GM18868 (cell line): ENCODE measurements at regions not wholly inside any gene's neighbourhood (a gene's known extent, or its start where the extent isn't known, plus 50 kb on each side); places are given as distances from the start of the nearest gene placed in this dataset.
"Not testable (repeated sequence)": the region's sequence is repeated elsewhere in the genome, so short reads cannot be mapped to it uniquely, and the experiment has no call there.

Experiments
- ATAC-seq: cut with Tn5 transposase; IDR thresholded peaks from one replicate; pipeline ENCODE4 v1.9.1; 2021; ENCODE audit warnings: mild to moderate bottlenecking, moderate library complexity; ENCODE audit not compliant: unreplicated experiment

DNA sequence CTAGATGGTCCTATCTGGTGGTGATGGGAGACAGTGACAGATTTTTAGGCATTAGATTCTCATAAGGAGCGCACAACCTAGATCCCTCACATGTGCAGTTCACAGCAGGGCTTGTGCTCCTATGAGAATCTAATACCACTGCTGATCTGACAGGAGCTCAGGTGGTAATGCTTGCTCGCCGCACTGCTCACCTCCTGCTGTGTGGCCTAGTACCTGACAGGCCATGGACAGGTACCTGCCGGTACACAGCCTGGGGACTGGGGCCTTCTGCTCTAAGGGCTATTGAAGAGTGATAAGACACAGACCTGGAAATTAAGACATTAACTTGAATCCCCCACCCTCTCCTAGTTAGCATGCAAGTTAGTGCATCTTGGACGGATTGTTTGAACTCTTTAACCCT is 64.4 kb downstream of the KLRB1 start:
- ATAC-seq = not testable (repeated sequence)

DNA sequence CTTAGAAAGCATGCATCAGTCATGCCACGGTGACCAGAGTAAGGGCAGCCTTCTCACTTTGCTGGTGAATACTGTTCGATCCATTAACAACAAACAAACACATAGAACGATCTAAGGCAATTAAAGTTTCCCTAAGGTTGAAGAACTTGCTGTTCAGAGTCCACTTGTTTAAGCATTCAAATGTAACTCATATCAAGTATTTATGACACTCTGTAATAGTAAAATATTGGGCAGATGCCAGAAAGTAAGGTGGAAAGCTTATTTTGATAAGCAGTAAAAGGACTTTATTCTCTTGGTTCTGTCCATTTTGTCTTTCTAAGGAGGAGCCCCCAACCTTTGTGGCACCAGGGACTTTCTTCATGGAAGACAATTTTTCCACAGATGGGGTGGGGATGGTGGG is 64.9 kb downstream of the KLRB1 start:
- not testable (repeated sequence) for ATAC-seq

GRCh38 chr12:9515925-9516324 is 91.8 kb downstream of the KLRB1 start:
- not testable (repeated sequence) for ATAC-seq

DNA sequence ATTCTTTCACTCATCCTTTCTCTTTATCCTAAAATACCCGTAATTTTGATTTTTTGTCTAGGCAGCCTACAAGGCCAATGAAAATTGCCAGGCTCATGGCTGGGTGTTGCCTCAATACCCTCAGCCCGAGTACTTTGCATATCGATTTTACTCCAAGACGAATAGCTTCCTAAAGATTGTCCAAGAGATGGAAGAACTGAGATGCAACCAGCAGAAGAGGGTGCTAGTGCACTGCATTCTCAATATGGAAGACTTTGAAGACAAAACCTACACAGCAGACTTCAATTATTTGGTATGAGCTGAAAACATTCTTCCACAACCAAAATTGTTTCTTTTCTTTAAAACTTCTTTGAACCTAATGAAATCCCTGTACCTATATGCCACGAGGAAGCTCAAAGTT is 95.0 kb downstream of the KLRB1 start:
- not testable (repeated sequence) for ATAC-seq

GRCh38 chr12:9510392-9511011 is 97.2 kb downstream of the KLRB1 start:
- ATAC-seq = not testable (repeated sequence)

- ATAC-seq = no peak
Observed at GRCh38 chr12:9509464-9510161, 98.1 kb downstream of the KLRB1 start.

DNA sequence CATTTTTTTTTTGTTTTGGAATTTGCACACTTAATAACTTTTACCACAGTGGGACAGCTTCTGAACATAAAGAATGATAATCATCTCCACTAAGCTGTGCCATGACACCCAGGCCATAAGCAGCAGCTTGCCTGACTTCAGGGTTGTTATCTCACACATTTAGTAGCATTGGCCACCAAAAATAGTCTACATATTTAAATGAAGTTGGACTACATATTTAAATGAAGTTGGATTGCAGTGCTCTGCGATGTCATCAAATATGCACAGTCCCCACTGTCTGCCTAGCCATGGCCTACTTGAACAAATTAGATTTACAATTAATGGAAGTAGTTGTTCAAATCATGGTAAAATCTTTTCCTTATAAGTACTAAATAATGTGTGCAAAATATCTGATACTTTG is 101.0 kb downstream of the KLRB1 start:
- ATAC-seq = no peak

DNA sequence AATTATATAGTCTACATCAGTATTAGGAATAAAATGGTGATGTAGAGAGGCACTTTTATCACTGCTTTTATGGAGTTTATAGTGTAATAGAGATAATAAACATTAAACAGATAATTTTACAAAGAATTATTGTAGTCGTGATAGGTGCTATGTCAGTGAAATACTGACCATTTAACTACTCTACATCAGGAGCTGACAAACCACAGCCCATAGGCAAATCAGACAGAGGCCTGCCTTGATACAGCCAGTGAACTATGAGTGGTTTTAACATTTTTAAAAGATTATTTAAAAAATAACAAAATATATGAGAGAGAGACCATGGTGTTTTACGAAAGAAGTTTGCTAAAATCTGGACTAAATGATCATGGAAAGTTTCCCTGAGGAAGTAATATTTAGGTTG is 104.3 kb downstream of the KLRB1 start:
- not testable (repeated sequence) for ATAC-seq

DNA sequence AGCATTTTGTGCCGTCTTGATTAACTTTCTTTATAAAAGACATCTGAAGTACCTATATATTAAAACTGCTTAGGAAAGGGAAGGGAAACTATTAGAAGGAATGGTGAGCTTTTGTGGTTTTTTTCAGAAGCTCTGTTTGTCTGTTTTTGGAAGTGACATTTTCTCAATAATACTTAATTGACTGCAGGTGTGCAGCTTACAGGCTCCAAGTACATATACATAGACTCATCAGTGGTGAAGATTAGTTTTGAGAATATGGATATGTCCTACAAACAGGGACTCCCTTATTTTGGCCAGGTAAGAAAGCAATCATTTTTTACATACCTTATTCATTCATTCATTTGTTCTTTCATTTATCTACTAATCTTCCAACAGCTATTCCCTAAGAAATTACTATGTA is 104.9 kb downstream of the KLRB1 start:
- ATAC-seq = not testable (repeated sequence)

DNA sequence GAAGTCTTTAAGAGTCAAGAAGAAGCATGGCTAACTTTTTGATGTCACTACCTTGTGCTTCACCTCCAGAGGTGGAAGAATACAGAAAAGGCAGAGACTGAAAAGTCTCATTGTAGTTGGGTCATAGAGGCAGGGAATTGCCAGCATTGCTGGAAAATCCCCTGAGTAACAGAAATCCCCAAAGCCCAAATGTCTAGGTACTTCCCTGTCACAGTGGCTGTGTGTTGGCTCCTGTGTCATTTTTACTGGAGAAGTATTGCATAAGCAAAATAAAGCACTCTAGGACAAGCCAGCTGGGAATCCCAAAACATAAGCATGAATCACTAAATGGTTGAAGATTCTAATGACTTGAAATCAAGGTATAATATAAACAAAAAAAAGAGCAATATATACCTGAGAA is 114.4 kb downstream of the KLRB1 start:
- ATAC-seq = not testable (repeated sequence)

DNA sequence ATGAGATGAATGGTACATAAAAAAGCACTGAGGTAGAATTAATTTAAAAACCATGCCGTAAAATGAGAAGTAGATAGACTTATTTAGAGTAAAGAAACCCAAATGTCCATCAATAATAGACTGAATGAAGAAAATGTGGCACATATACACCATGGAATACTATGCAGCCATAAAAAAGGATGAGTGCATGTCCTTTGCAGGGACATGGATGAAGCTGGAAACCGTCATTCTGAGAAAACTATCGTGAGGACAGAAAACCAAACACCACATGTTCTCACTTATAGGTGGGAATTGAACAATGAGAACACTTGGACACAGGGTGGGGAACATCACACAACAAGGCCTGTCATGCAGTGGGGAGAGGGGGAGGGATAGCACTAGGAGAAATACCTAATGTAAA is 126.4 kb downstream of the KLRB1 start:
- not testable (repeated sequence) for ATAC-seq

- ATAC-seq = not testable (repeated sequence)
Observed at GRCh38 chr12:9474197-9474596, 133.5 kb downstream of the KLRB1 start.

- ATAC-seq = not testable (repeated sequence)
Observed at GRCh38 chr12:9473638-9474037, 134.1 kb downstream of the KLRB1 start.

GRCh38 chr12:9471501-9471900 is 136.2 kb downstream of the KLRB1 start:
- not testable (repeated sequence) for ATAC-seq

DNA sequence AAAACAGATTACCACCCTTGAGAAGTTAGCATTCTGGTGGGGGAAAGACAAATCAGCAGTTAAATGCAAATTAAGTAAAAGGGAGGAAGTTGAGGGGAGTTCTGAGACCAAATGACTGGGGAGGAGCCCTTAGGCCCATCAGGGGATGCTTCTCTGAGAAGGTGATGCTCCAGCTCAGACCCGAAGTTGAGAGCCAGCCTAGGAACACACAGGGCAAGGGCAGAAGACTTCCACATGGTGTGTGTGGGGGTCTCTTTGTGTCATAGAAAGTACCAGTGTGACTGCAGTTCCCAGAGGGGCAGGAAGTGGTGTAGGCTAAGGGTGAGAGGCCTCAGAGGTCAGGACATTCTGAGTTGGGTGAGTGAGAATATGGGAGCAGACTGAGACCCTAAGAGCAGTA is 137.3 kb downstream of the KLRB1 start:
- not testable (repeated sequence) for ATAC-seq

DNA sequence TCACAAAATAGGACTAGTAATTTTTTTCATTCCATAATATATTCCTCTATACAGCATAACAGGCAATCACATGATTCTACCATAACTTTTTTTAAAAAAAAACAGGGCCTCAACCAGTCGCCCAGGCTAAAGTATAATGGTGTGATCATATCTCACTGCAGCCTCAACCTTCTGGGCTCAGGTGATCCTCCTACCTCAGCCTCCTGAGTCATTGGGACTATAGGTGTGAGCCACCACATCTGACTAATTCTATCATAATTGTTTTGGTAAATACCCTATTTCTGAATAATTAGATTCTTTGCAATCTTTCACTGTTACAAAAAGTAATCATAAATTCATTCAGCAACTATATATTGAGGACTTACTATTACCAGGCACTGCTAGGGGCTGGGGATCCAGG is 137.8 kb downstream of the KLRB1 start:
- not testable (repeated sequence) for ATAC-seq

DNA sequence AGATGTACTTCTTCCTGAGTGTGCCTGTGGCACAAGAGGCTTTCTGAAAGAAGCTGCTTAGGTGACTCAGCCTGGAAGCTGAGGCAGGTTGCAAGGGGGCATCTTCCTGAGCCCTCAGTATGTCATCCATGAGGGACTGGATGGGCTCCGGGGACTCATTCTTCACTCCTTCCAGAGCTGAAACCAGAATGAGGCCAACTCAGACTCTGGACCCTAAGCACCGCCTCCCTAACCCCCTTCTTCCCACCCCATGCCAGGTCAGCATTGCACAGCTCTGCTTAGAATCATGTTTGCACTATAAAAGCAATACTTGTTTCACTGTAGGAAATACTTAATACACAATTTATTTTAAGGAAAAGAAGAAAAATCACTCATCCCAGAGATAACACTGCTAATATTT is 138.3 kb downstream of the KLRB1 start:
- not testable (repeated sequence) for ATAC-seq

- ATAC-seq = not testable (repeated sequence)
Observed at GRCh38 chr12:9468998-9469397, 138.7 kb downstream of the KLRB1 start.

GRCh38 chr12:9468144-9468543 is 139.6 kb downstream of the KLRB1 start:
- not testable (repeated sequence) for ATAC-seq

- no peak for ATAC-seq
Observed at GRCh38 chr12:9464408-9464807, 143.3 kb downstream of the KLRB1 start.

DNA sequence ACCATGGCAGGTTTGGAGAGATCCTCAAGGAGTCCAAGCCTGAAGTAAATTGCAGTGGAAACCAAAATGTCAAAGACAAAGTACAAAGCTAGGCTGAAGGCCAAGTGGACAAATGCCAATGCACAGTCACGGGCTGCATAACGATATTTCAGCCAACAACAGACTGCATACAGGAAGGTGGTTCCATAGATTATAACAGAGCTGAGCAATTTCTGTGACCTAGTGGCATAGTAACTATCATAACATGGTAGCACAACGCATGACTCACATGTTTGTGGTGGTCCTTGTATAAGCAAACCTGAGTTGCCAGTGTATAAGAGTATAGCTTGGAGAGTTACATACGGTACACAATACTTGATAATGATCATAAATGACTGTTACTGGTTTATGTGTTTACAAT is 152.2 kb downstream of the KLRB1 start:
- not testable (repeated sequence) for ATAC-seq

DNA sequence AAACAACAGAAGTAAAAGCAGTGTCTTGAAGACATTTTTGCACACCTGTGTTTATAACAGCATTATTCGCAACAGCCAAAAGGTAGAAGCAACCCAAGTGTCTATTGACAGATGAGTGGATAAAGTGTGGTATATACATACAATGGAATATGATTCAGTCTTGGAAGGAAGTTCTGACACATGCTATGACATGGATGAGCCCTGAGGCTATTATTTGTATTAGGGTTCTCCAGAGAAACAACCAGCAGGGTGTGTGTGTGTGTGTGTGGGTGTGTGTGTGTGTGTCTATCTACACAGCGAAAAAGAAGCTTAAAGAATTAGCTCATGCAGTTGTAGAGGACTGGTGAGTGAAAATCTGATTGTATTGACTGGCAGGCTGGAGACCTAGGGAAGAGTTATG is 153.7 kb downstream of the KLRB1 start:
- not testable (repeated sequence) for ATAC-seq
